CD4-positive, alpha-beta T cell treated with Interleukin-15 for 4 hours (primary cell): ENCODE measurements at regions not wholly inside any gene's neighbourhood (a gene's known extent, or its start where the extent isn't known, plus 50 kb on each side); places are given as distances from the start of the nearest gene placed in this dataset.

Experiments
- DNase-seq: peaks from one replicate; pipeline ENCODE4 v3.0.0-alpha.2; 2020; ENCODE audit warnings: low spot score

DNA sequence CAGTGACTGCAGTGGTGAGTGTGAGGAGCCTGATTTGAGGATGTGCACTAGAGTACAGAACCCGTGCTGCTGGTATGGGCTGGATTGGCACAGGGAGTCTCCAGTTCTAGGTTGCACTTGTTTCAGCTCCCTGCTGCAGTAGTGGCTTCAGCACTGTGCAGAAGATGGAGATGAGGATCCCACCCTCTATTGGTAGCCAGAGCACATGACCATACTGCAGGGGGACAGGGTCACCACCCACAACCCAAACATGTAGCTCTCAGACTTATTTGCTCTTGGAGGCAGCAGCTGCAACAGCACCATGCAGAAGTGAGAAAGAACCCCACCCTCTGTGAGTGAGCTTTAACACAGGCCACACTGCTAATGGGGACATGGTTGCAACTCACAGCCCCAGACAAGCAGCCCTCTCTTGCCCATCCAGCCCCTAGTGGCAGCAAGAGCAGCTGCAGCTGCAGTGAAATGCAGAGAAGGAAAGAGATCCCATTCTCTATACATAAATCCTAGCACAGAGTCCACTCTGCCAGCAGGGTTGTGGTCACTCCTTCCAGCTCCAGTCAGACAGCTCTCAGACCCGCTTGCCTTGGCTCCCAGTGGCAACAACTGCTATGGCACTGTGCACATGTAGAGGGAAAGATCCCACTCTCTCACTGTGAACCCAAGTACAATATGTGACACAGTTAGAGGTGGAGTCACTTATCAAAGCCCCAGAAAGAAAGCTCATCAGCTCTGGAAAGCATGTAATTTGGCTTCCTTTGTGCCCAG, 51.4 kb upstream of the SCIN start:
- no peak for DNase-seq

DNA sequence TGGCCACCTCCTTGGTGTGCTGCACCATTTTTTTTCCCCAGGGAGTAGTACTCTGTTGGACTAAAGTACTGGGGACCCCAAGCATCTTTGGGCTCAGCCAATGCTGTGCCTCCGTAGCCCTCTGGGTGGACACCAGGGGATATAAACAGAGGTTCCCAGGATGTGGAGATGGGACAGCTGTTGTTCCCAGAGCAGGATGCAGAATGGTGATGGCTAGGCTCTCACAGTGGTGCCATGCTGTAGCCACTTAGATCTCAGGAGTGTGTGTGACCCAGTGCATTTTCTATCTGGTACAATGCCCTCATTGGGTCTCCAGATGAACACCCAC, 50.9 kb upstream of the SCIN start:
- DNase-seq = no peak
